H1 (cell line): ENCODE measurements at regions not wholly inside any gene's neighbourhood (a gene's known extent, or its start where the extent isn't known, plus 50 kb on each side); places are given as distances from the start of the nearest gene placed in this dataset.

Experiments
- CTCF ChIA-PET: fragments of 300-600 bp; sonication (Branson Sonifier 250); formaldehyde crosslinking; loops from one replicate; lab custom pipeline; 2021; ENCODE audit not compliant: partially characterized antibody; lab: Charles Lee
- POLR2A ChIA-PET: fragments of 300-600 bp; sonication (Branson Sonifier 250); formaldehyde crosslinking; loops from one replicate; lab custom pipeline; 2021; ENCODE audit warnings: inconsistent platforms; ENCODE audit not compliant: partially characterized antibody; lab: Charles Lee
- DNase-seq, 2 experiments: peaks; one replicate each; pipeline versions ENCODE4 v3.0.0 to v3.0.0-alpha.2; 2010 to 2022; ENCODE audit warnings: low spot score in 2 of 2, low read depth in 1 of 2, mixed read lengths in 1 of 2
- FAIRE-seq: peaks from 2 replicates; lab custom pipeline; 2011; peaks lifted over from hg19 to GRCh38; lab: Jason Lieb, UNC
- H2AFZ ChIP-seq: 2 replicates; pipeline ENCODE4 v1.8.1; 2012; ENCODE audit warnings: low read length, inconsistent platforms
- H2AK5ac ChIP-seq: 2 replicates; pipeline ENCODE4 v1.6.1; 2013; ENCODE audit warnings: low read depth, low read length
- H2BK120ac ChIP-seq: replicated peaks from 2 replicates; pipeline ENCODE3; 2013; ENCODE audit warnings: low read depth, low read length, inconsistent platforms
- H2BK12ac ChIP-seq: 2 replicates; pipeline ENCODE4 v1.6.1; 2013; ENCODE audit warnings: low read depth, low read length
- H2BK15ac ChIP-seq: 2 replicates; pipeline ENCODE4 v1.6.1; 2013; ENCODE audit warnings: low read length
- H2BK20ac ChIP-seq: 2 replicates; pipeline ENCODE4 v1.6.1; 2013; ENCODE audit warnings: low read length
- H2BK5ac ChIP-seq: 2 replicates; pipeline ENCODE4 v1.6.1; 2013; ENCODE audit warnings: low read depth, low read length
- H3K14ac ChIP-seq: 2 replicates; pipeline ENCODE4 v1.6.1; 2013; ENCODE audit warnings: inconsistent platforms; ENCODE audit not compliant: insufficient read length
- H3K18ac ChIP-seq: 2 replicates; pipeline ENCODE4 v1.6.1; 2013; ENCODE audit warnings: low read length; ENCODE audit errors: extremely low read depth
- H3K23ac ChIP-seq: 2 replicates; pipeline ENCODE4 v1.6.1; 2013; ENCODE audit warnings: inconsistent platforms; ENCODE audit not compliant: insufficient read length
- H3K23me2 ChIP-seq: 2 replicates; pipeline ENCODE4 v1.6.1; 2013; ENCODE audit warnings: low read depth, low read length
- H3K27ac ChIP-seq: 2 replicates; pipeline ENCODE4 v1.6.1; 2011; ENCODE audit warnings: low read depth, low read length, inconsistent platforms
- H3K27me3 ChIP-seq, 4 experiments: replicated peaks in 1 of 4; 1 replicate in 1 of 4; 2 replicates in 3 of 4; pipeline versions ENCODE4 v1.6.1 to v1.8.1; 2011 to 2013; ENCODE audit warnings: low read length in 3 of 4, mild to moderate bottlenecking in 3 of 4, inconsistent platforms in 2 of 4, mixed read lengths in 2 of 4, moderate library complexity in 1 of 4; ENCODE audit not compliant: control insufficient read depth in 3 of 4, insufficient read depth in 3 of 4; ENCODE audit errors: extremely low read depth in 1 of 4
- H3K36me3 ChIP-seq, 4 experiments: 2 replicates each; pipeline versions ENCODE4 v1.6.1 to v1.8.1; 2011 to 2013; ENCODE audit warnings: mild to moderate bottlenecking in 4 of 4, low read length in 3 of 4, moderate library complexity in 2 of 4, control low read depth in 1 of 4, inconsistent platforms in 1 of 4; ENCODE audit not compliant: insufficient read depth in 4 of 4, control insufficient read depth in 2 of 4
- H3K4ac ChIP-seq: replicated peaks from 2 replicates; pipeline ENCODE3; 2013; ENCODE audit warnings: low read length, low read depth, mixed read lengths, inconsistent platforms; ENCODE audit not compliant: insufficient read length
- H3K4me1 ChIP-seq, 4 experiments: replicated peaks in 1 of 4; 1 replicate in 1 of 4; 2 replicates in 3 of 4; pipeline versions ENCODE4 v1.6.1 to v1.8.1; 2011 to 2013; ENCODE audit warnings: low read length in 3 of 4, inconsistent platforms in 2 of 4, mixed read lengths in 1 of 4; ENCODE audit not compliant: insufficient read depth in 4 of 4, control insufficient read depth in 3 of 4
- H3K4me2 ChIP-seq, 2 experiments: 2 replicates each; pipeline versions ENCODE4 v1.6.1 to v1.8.1; 2011 to 2013; ENCODE audit warnings: low read depth in 2 of 2, low read length in 2 of 2, control low read depth in 1 of 2, inconsistent platforms in 1 of 2, mild to moderate bottlenecking in 1 of 2; ENCODE audit not compliant: insufficient read depth in 1 of 2
- H3K4me3 ChIP-seq, 4 experiments: fragments of 200-600, 300-600 bp in 1 of 4; sonication (generic), shearing (Covaris generic), sonication (Bioruptor Twin) in 1 of 4; 2 replicates each; pipeline versions ENCODE4 v1.5.1 to v1.8.1; 2011 to 2016; ENCODE audit warnings: low read length in 4 of 4, low read depth in 3 of 4, control low read depth in 2 of 4, inconsistent platforms in 2 of 4, mild to moderate bottlenecking in 2 of 4, mixed read lengths in 1 of 4, moderate library complexity in 1 of 4; ENCODE audit not compliant: insufficient read depth in 2 of 4; ENCODE audit errors: extremely low read depth in 1 of 4
- H3K56ac ChIP-seq: replicated peaks from 2 replicates; pipeline ENCODE3; 2013; ENCODE audit warnings: low read depth, mild to moderate bottlenecking, mixed read lengths, low read length, inconsistent platforms; ENCODE audit not compliant: insufficient read length
- H3K79me1 ChIP-seq: 2 replicates; pipeline ENCODE4 v1.6.1; 2013; ENCODE audit warnings: low read depth, low read length, control low read depth
- H3K79me2 ChIP-seq, 2 experiments: 2 replicates each; pipeline versions ENCODE4 v1.6.1 to v1.8.1; 2012 to 2013; ENCODE audit warnings: low read length in 2 of 2, mild to moderate bottlenecking in 2 of 2, inconsistent platforms in 1 of 2; ENCODE audit not compliant: insufficient read depth in 2 of 2, control insufficient read depth in 1 of 2
- H3K9ac ChIP-seq, 4 experiments: replicated peaks in 1 of 4; 1 replicate in 1 of 4; 2 replicates in 3 of 4; pipeline versions ENCODE4 v1.6.1 to v1.8.1; 2011 to 2013; ENCODE audit warnings: low read depth in 3 of 4, low read length in 3 of 4, control low read depth in 2 of 4, mild to moderate bottlenecking in 2 of 4, moderate library complexity in 2 of 4, inconsistent platforms in 1 of 4; ENCODE audit errors: extremely low read depth in 1 of 4
- H3K9me3 ChIP-seq, 2 experiments: 2 replicates each; pipeline versions ENCODE4 v1.6.1 to v1.8.1; 2012 to 2013; ENCODE audit warnings: mild to moderate bottlenecking in 2 of 2, moderate library complexity in 2 of 2, control low read depth in 1 of 2, inconsistent platforms in 1 of 2, low read depth in 1 of 2, low read length in 1 of 2, mixed read lengths in 1 of 2; ENCODE audit not compliant: insufficient read depth in 2 of 2
- H4K20me1 ChIP-seq, 2 experiments: replicated peaks in 1 of 2; 2 replicates each; pipeline versions ENCODE3 to v1.8.1; 2011 to 2013; ENCODE audit warnings: inconsistent platforms in 2 of 2, low read length in 2 of 2, mild to moderate bottlenecking in 1 of 2; ENCODE audit not compliant: insufficient read depth in 2 of 2, control insufficient read depth in 1 of 2
- H4K5ac ChIP-seq: 2 replicates; pipeline ENCODE4 v1.6.1; 2013; ENCODE audit warnings: low read length, low read depth, mixed read lengths, inconsistent platforms; ENCODE audit not compliant: insufficient read length
- H4K8ac ChIP-seq: 2 replicates; pipeline ENCODE4 v1.8.0; 2013; ENCODE audit warnings: mild to moderate bottlenecking, moderate library complexity, low read length, inconsistent platforms; ENCODE audit not compliant: insufficient read depth; ENCODE audit errors: extremely low read depth
- H4K91ac ChIP-seq: replicated peaks from 2 replicates; pipeline ENCODE3; 2013; ENCODE audit warnings: low read length, mixed read lengths, inconsistent platforms; ENCODE audit not compliant: insufficient read length
- NANOG ChIP-seq: IDR thresholded peaks from 2 replicates; pipeline ENCODE4 v1.6.1; 2011; ENCODE audit warnings: low read length, low read depth, mild to moderate bottlenecking, inconsistent platforms; ENCODE audit not compliant: insufficient read depth, poor library complexity, severe bottlenecking
- POU5F1 ChIP-seq: IDR thresholded peaks from 2 replicates; pipeline ENCODE4 v1.6.1; 2011; ENCODE audit warnings: low read depth, mild to moderate bottlenecking, low read length, moderate library complexity
- TAF1 ChIP-seq: IDR thresholded peaks from 2 replicates; pipeline ENCODE4 v1.6.1; 2011; ENCODE audit warnings: mild to moderate bottlenecking, low read depth, low read length
- WGBS, 2 experiments: shearing (Covaris generic) in 1 of 2; methylation state at CpG; one replicate each; pipeline versions ENCODE4 v1.1.6 to v1.1.7; 2013 to 2015; ENCODE audit warnings: low lambda C conversion rate in 2 of 2, mixed read lengths in 2 of 2, inconsistent platforms in 1 of 2, low coverage in 1 of 2, missing lambda C conversion rate in 1 of 2; ENCODE audit not compliant: insufficient replicate concordance in 2 of 2, insufficient coverage in 1 of 2, insufficient read length in 1 of 2; ENCODE audit errors: extremely low coverage in 1 of 2, missing lambda C conversion rate in 1 of 2; 5-methylcytosine and 5-hydroxymethylcytosine counted together

DNA sequence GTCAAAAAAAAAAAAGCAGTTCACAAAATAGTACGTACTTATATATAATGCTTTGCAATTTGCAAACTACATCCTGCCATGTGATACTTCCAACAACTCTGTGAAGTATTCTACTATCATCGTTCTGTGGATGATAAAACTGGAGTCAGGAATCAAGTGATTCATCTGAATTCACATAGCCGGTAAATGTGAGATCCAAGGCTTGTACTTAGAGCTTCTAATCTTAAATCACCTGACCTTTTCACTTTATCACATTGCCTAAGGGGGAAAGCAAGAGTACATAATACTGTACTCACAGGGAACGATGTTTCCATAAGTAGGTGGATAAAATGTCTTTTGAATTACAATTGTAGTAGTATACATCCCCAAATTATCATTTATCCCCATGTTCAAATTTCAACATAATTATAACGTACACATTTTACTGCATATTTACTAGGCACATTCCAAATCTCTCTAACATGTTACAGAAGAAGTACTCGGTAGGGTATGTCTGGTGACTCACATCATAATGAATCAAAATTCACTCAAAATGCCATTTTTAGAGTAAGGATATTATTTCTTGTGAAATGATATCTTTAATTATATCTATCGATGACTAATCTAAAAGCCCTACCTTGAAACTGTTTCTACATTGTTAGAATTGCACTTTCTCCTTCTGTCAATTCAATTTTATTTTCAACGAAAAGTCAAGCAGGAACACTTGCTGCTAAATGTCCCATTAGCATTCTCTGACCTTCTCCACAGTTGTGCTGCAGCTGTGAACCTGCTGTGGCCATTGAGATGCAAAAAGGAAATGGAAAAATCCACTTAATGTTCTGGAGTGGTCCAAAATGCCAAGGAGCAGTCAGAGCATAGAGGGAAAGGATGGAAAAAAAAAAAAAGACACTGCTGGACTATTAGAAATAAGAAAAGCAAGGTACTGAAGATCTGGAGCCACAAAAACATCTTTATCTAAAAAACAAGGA is 78.9 kb downstream of the OR2K2 start:
- Histone ChIP-seq H2BK120ac (no peak overlapping the region), H3K23ac (no peak overlapping the region), H3K4me2 (no peak overlapping the region; a peak in 1 of 4 replicates), H2BK15ac (no peak overlapping the region), H3K23me2 (no peaks in the 10 kb centered on the region), H4K91ac (no peak overlapping the region), H3K9me3 (no peaks in the 10 kb centered on the region), H2BK12ac (no peak overlapping the region), H3K79me1 (no peaks in the 10 kb centered on the region), H4K8ac (no peak overlapping the region), H2BK20ac (no peak overlapping the region), H2AK5ac (no peak overlapping the region), H3K27ac (no peak overlapping the region), H4K5ac (no peak overlapping the region), H3K4me3 (peak overlapping the region in 1 of 4 experiments; percentile 12; a peak in 1 of 8 replicates), H2AFZ (no peak overlapping the region), H3K56ac (no peak overlapping the region), H4K20me1 (no peaks in the 10 kb centered on the region), H3K4ac (no peak overlapping the region), H3K27me3 (no peaks in the 10 kb centered on the region), H3K9ac (no peak overlapping the region), H3K79me2 (no peaks in the 10 kb centered on the region), H3K18ac (no peak overlapping the region), H2BK5ac (no peak overlapping the region), H3K4me1 (peaks cover 0 to 3% (median 2%) of the 10 kb centered on the region in 4 experiments; a peak in 3 of 7 replicates), H3K14ac (no peak overlapping the region), H3K36me3 (no peaks in the 10 kb centered on the region)
- DNase-seq (no peak), FAIRE-seq (peak; percentile 36)
- TF ChIP-seq NANOG: peak; percentile 35
- peak; percentile 41; the same call in 1 of the 2 replicates for TF ChIP-seq POU5F1
- TF ChIP-seq TAF1: no peak
- POLR2A ChIA-PET: no interaction called here
- CTCF ChIA-PET: no interaction called here
- 72% methylated on average over 8 of the region's 8 CpGs; no CpG with 5 or more reads in 1 of the 2 experiments for WGBS, 2 experiments
